Endothelial cell of umbilical vein (primary cell): ENCODE measurements at regions not wholly inside any gene's neighbourhood (a gene's known extent, or its start where the extent isn't known, plus 50 kb on each side); places are given as distances from the start of the nearest gene placed in this dataset.

Experiments used
- BruUV-seq: library from RNA; stranded (reverse); fragments of 400-500 nt; replicated peaks from 2 replicates; lab custom pipeline; 2021; lab: Mats Ljungman, UMichigan
- CTCF ChIA-PET: fragments of 300-600, 350-600 bp; sonication (Branson Sonifier 250); formaldehyde crosslinking; loops from one replicate; lab custom pipeline; 2021; ENCODE audit warnings: antibody characterized with exemption, inconsistent platforms; lab: Charles Lee
- POLR2A ChIA-PET: fragments of 300-600, 350-600 bp; sonication (Branson Sonifier 250); formaldehyde crosslinking; loops from one replicate; lab custom pipeline; 2021; ENCODE audit warnings: antibody characterized with exemption, inconsistent platforms; lab: Charles Lee
- DNase-seq: peaks from one replicate; pipeline ENCODE4 v3.0.0-alpha.2; 2011; ENCODE audit warnings: low read depth, low spot score
- FAIRE-seq: peaks from 2 replicates; lab custom pipeline; 2011; peaks lifted over from hg19 to GRCh38; lab: Jason Lieb, UNC
- H2AFZ ChIP-seq: 2 replicates; pipeline ENCODE4 v1.6.0; 2012; ENCODE audit warnings: low read depth, low read length, control low read depth, inconsistent platforms
- H3K27ac ChIP-seq: 2 replicates; pipeline ENCODE4 v1.5.1; 2011; ENCODE audit warnings: low read depth, mild to moderate bottlenecking, control low read depth, low read length, moderate library complexity; ENCODE audit not compliant: insufficient read depth
- H3K27me3 ChIP-seq, 2 experiments: 2 replicates each; pipeline versions ENCODE4 v1.6.0 to v1.6.1; 2011; ENCODE audit warnings: low read length in 2 of 2, mixed read lengths in 1 of 2; ENCODE audit not compliant: control insufficient read depth in 2 of 2, insufficient read depth in 2 of 2
- H3K36me3 ChIP-seq, 2 experiments: 2 replicates in 1 of 2; 3 replicates in 1 of 2; pipeline ENCODE4 v1.5.1; 2011; ENCODE audit warnings: low read length in 2 of 2, mild to moderate bottlenecking in 1 of 2, moderate library complexity in 1 of 2; ENCODE audit not compliant: control insufficient read depth in 2 of 2, insufficient read depth in 2 of 2; ENCODE audit errors: extremely low read depth in 1 of 2
- H3K4me1 ChIP-seq: 3 replicates; pipeline ENCODE4 v1.5.1; 2011; ENCODE audit warnings: mild to moderate bottlenecking, low read length; ENCODE audit not compliant: control insufficient read depth, insufficient read depth; ENCODE audit errors: extremely low read depth
- H3K4me2 ChIP-seq: 2 replicates; pipeline ENCODE4 v1.6.1; 2011; ENCODE audit warnings: low read length, control low read depth, mixed read lengths; ENCODE audit not compliant: insufficient read depth
- H3K4me3 ChIP-seq, 3 experiments: fragments of 200-600 bp in 1 of 3; sonication (generic), shearing (Covaris generic) in 1 of 3; replicated peaks in 1 of 3; 2 replicates each; pipeline ENCODE4 v1.5.1; 2011 to 2016; ENCODE audit warnings: control low read depth in 3 of 3, low read length in 3 of 3, mild to moderate bottlenecking in 2 of 3, inconsistent platforms in 1 of 3, low read depth in 1 of 3, moderate library complexity in 1 of 3; ENCODE audit not compliant: insufficient read depth in 1 of 3
- H3K79me2 ChIP-seq: 2 replicates; pipeline ENCODE4 v1.6.0; 2012; ENCODE audit warnings: low read length, inconsistent platforms; ENCODE audit not compliant: control insufficient read depth, insufficient read depth
- H3K9ac ChIP-seq: replicated peaks from 2 replicates; pipeline ENCODE3; 2011; ENCODE audit warnings: low read length, control low read depth; ENCODE audit not compliant: insufficient read depth; ENCODE audit errors: extremely low read depth
- H3K9me1 ChIP-seq: replicated peaks from 3 replicates; pipeline ENCODE4 v1.6.0; 2011; ENCODE audit warnings: mild to moderate bottlenecking, low read length; ENCODE audit not compliant: control insufficient read depth, insufficient read depth; ENCODE audit errors: extremely low read depth
- H3K9me3 ChIP-seq: replicated peaks from 2 replicates; pipeline ENCODE4 v1.5.1; 2012; ENCODE audit warnings: low read length, inconsistent platforms; ENCODE audit not compliant: control insufficient read depth, insufficient read depth
- H4K20me1 ChIP-seq: replicated peaks from 2 replicates; pipeline ENCODE3; 2011; ENCODE audit warnings: mild to moderate bottlenecking, low read length; ENCODE audit not compliant: control insufficient read depth, insufficient read depth; ENCODE audit errors: extremely low read depth
- CTCF ChIP-seq, 2 donors: IDR thresholded peaks; 1 replicate in 1 of 2; 2 replicates in 1 of 2; pipeline ENCODE4 v1.5.1; 2011; ENCODE audit warnings: low read length in 2 of 2, mild to moderate bottlenecking in 2 of 2, moderate library complexity in 2 of 2, control low read depth in 1 of 2, inconsistent platforms in 1 of 2, low read depth in 1 of 2; ENCODE audit not compliant: insufficient read depth in 1 of 2; ENCODE audit errors: extremely low read depth in 1 of 2
- EZH2 ChIP-seq: IDR thresholded peaks from 2 replicates; pipeline ENCODE4 v1.6.1; 2012; ENCODE audit warnings: borderline replicate concordance, low read depth, mild to moderate bottlenecking, moderate library complexity, low read length, inconsistent platforms; ENCODE audit not compliant: severe bottlenecking
- FOS ChIP-seq: IDR thresholded peaks from 2 replicates; pipeline ENCODE4 v1.6.1; 2011; ENCODE audit warnings: mild to moderate bottlenecking, low read length, moderate library complexity, borderline replicate concordance; ENCODE audit not compliant: insufficient read depth
- GATA2 ChIP-seq: IDR thresholded peaks from 2 replicates; pipeline ENCODE4 v1.7.0; 2011; ENCODE audit warnings: low read depth, mild to moderate bottlenecking, moderate library complexity, mixed read lengths, low read length; ENCODE audit not compliant: insufficient read length, insufficient read depth
- JUN ChIP-seq: IDR thresholded peaks from 2 replicates; pipeline ENCODE4 v1.6.1; 2011; ENCODE audit warnings: borderline replicate concordance, low read depth; ENCODE audit not compliant: insufficient read length, insufficient read depth
- MAX ChIP-seq: IDR thresholded peaks from 2 replicates; pipeline ENCODE4 v1.6.1; 2011; ENCODE audit not compliant: insufficient read depth, insufficient read length
- MYC ChIP-seq: IDR thresholded peaks from one replicate; pipeline ENCODE4 v1.6.1; 2011; ENCODE audit warnings: mild to moderate bottlenecking, low read depth, low read length
- POLR2A ChIP-seq: IDR thresholded peaks from 2 replicates; pipeline ENCODE4 v1.6.1; 2012; ENCODE audit warnings: low read depth, mild to moderate bottlenecking, control low read depth, low read length
- dilution Hi-C: fragments of 300-500 bp; cut with MboI; formaldehyde crosslinking; loops from one replicate; pipeline ENCODE4 v1.15.0; 2019; ENCODE audit warnings: low sequenced_read_pairs; ENCODE audit not compliant: extremely low pct_ligation_motif_present
- intact Hi-C: fragments of 100-400 bp; cut with micrococcal nuclease; formaldehyde crosslinking; loops from one replicate; pipeline ENCODE4 v1.10.0; 2022

- Histone ChIP-seq H3K9me1 (no peaks in the 10 kb centered on the region), H3K27me3 (no peaks in the 10 kb centered on the region), H3K4me2 (no peak overlapping the region), H4K20me1 (no peaks in the 10 kb centered on the region), H3K4me3 (no peak overlapping the region), H3K27ac (no peak overlapping the region), H3K79me2 (no peaks in the 10 kb centered on the region), H3K9ac (no peak overlapping the region), H3K9me3 (no peaks in the 10 kb centered on the region), H2AFZ (no peak overlapping the region), H3K4me1 (no peaks in the 10 kb centered on the region), H3K36me3 (no peaks in the 10 kb centered on the region)
- no peak for TF ChIP-seq GATA2
- no peak for TF ChIP-seq EZH2
- no peak for TF ChIP-seq MAX
- POLR2A ChIA-PET = no interaction called here
- BruUV-seq = no TSS peak
- DNase-seq (no peak), FAIRE-seq (no peak)
- dilution Hi-C loops = no loop called here
- CTCF ChIA-PET = interaction anchor here (1.2 kb wide), 1 partner anchor 130 kb away, joined by 6 read pairs; no protein-coding TSS in a partner anchor
- intact Hi-C loops = no loop called here
These were observed 186.7 kb upstream of the NFIA start for GRCh38 chr1:60895701-60896100.

GRCh38 chr1:60895252-60895651 is 187.1 kb upstream of the NFIA start:
- Histone ChIP-seq H3K4me1 (no peaks in the 10 kb centered on the region), H3K79me2 (no peaks in the 10 kb centered on the region), H3K4me3 (no peak overlapping the region), H3K9me1 (no peaks in the 10 kb centered on the region), H3K9me3 (no peaks in the 10 kb centered on the region), H2AFZ (no peak overlapping the region), H3K9ac (no peak overlapping the region), H4K20me1 (no peaks in the 10 kb centered on the region), H3K4me2 (no peak overlapping the region), H3K27ac (no peak overlapping the region), H3K36me3 (no peaks in the 10 kb centered on the region), H3K27me3 (no peaks in the 10 kb centered on the region)
- TF ChIP-seq EZH2 (no peak), MAX (no peak), JUN (no peak), CTCF (IDR thresholded peaks at IDR 0.05; ENCODE audit: extremely low read depth in 1 of 2, insufficient read depth in 1 of 2, low read depth in 1 of 2, low read length in 2 of 2) (no peak), POLR2A (no peak), GATA2 (no peak), MYC (no peak), FOS (no peak)
- BruUV-seq = no TSS peak
- no peak for FAIRE-seq
- dilution Hi-C loops = no loop called here
- POLR2A ChIA-PET = no interaction called here
- DNase-seq = no peak
- intact Hi-C loops = no loop called here
- CTCF ChIA-PET = interaction anchor here (1.2 kb wide), 1 partner anchor 130 kb away, joined by 6 read pairs; no protein-coding TSS in a partner anchor
